Thoracic aorta (tissue), 2 donors: ENCODE measurements at regions not wholly inside any gene's neighbourhood (a gene's known extent, or its start where the extent isn't known, plus 50 kb on each side); places are given as distances from the start of the nearest gene placed in this dataset.

ENCODE experiments used
- ATAC-seq: fragments of 150-250 bp; one replicate; pipeline ENCODE4 v1.8.0; 2017; ENCODE audit warnings: low read depth; ENCODE audit not compliant: insufficient number of reproducible peaks, low FRiP score
- DNase-seq: peaks from one replicate; pipeline ENCODE4 v3.0.0-alpha.2; 2020; ENCODE audit warnings: low spot score
- H3K27ac ChIP-seq, 2 donors: fragments of 200-600 bp; sonication (generic); 1 replicate in 1 of 2; 2 replicates in 1 of 2; pipeline ENCODE4 v1.5.1; 2016; ENCODE audit warnings: mild to moderate bottlenecking in 2 of 2, moderate library complexity in 2 of 2
- H3K27me3 ChIP-seq: fragments of 200-600 bp; sonication (generic); replicated peaks from 2 replicates; pipeline ENCODE4 v1.6.0; 2016; ENCODE audit warnings: mild to moderate bottlenecking; ENCODE audit not compliant: insufficient read depth
- H3K36me3 ChIP-seq: fragments of 200-600 bp; sonication (generic); one replicate; pipeline ENCODE4 v1.5.1; 2016
- H3K4me1 ChIP-seq, 2 donors: fragments of 200-600 bp; sonication (generic); 1 replicate in 1 of 2; 2 replicates in 1 of 2; pipeline versions ENCODE4 v1.5.1 to v1.6.0; 2016; ENCODE audit warnings: low read depth in 2 of 2, mild to moderate bottlenecking in 1 of 2; ENCODE audit not compliant: control insufficient read depth in 1 of 2
- H3K4me3 ChIP-seq: fragments of 200-600 bp; sonication (generic); 2 replicates; pipeline ENCODE4 v1.5.1; 2016; ENCODE audit warnings: mild to moderate bottlenecking
- H3K9me3 ChIP-seq: fragments of 200-600 bp; sonication (generic); 2 replicates; pipeline ENCODE4 v1.5.1; 2016
- CTCF ChIP-seq: fragments of 200-600 bp; sonication (generic); IDR thresholded peaks from one replicate; pipeline ENCODE4 v1.5.1; 2019; ENCODE audit warnings: antibody characterized with exemption

GRCh38 chr12:116382686-116383530, 105.4 kb upstream of the MED13L start:
- Histone ChIP-seq H3K27ac (peak overlapping the region; percentile 60 to 63), H3K4me1 (peaks cover 21 to 46% of the 10 kb centered on the region in 2 donors), H3K36me3 (no peaks in the 10 kb centered on the region), H3K27me3 (no peaks in the 10 kb centered on the region), H3K9me3 (no peaks in the 10 kb centered on the region), H3K4me3 (peak overlapping the region; percentile 41)
- ATAC-seq (peak; percentile 91), DNase-seq (peak; percentile 80)
- no peak for TF ChIP-seq CTCF

- DNase-seq (no peak), ATAC-seq (no peak)
- H3K4me1 ChIP-seq = peaks cover 21 to 48% of the 10 kb centered on the region in 2 donors
- H3K27me3 ChIP-seq = no peaks in the 10 kb centered on the region
- H3K4me3 ChIP-seq = no peak overlapping the region
- no peaks in the 10 kb centered on the region for H3K36me3 ChIP-seq
- TF ChIP-seq CTCF = no peak
- H3K27ac ChIP-seq = no peak overlapping the region
- no peaks in the 10 kb centered on the region for H3K9me3 ChIP-seq
Observed at GRCh38 chr12:116384175-116384574, 106.7 kb upstream of the MED13L start.

GRCh38 chr12:116384691-116385485, 107.4 kb upstream of the MED13L start:
- ATAC-seq (peak; percentile 13), DNase-seq (no peak)

GRCh38 chr12:116385486-116386217, 108.2 kb upstream of the MED13L start:
- H3K27ac ChIP-seq = no peak overlapping the region
- no peaks in the 10 kb centered on the region for H3K36me3 ChIP-seq
- H3K27me3 ChIP-seq = no peaks in the 10 kb centered on the region
- TF ChIP-seq CTCF = no peak
- peaks cover 26 to 62% of the 10 kb centered on the region in 2 donors for H3K4me1 ChIP-seq
- no peak overlapping the region for H3K4me3 ChIP-seq
- no peak for ATAC-seq
- H3K9me3 ChIP-seq = no peaks in the 10 kb centered on the region
- DNase-seq = no peak

More at GRCh38 chr12:116384691-116385485, 107.4 kb upstream of the MED13L start:
- Histone ChIP-seq H3K27me3 (no peaks in the 10 kb centered on the region), H3K27ac (no peak overlapping the region), H3K36me3 (no peaks in the 10 kb centered on the region), H3K4me3 (no peak overlapping the region), H3K4me1 (peaks cover 26 to 55% of the 10 kb centered on the region in 2 donors), H3K9me3 (no peaks in the 10 kb centered on the region)
- TF ChIP-seq CTCF = no peak
